ENCODE measurements at regions not wholly inside any gene's neighbourhood (a gene's known extent, or its start where the extent isn't known, plus 50 kb on each side); places are given as distances from the start of the nearest gene placed in this dataset.

GRCh38 chr9:103889989-103890388 is 204.1 kb upstream of the SMC2 start:
- TF ChIP-seq POLR2A (IDR thresholded peaks at IDR 0.05; ENCODE audit: insufficient read depth in 1 of 2, low read depth in 2 of 2, low read length in 2 of 2) (no peak), ZZZ3 (CRISPR knock-in tag; IDR thresholded peaks at IDR 0.05; ENCODE audit: borderline replicate concordance) (no peak), EZH2 (conservative IDR thresholded peaks at IDR 0.05; ENCODE audit: low read depth, low read length) (no peak), NR2F1 (CRISPR knock-in tag; IDR thresholded peaks at IDR 0.05) (no peak)
